Calu3 (cell line): ENCODE measurements at regions not wholly inside any gene's neighbourhood (a gene's known extent, or its start where the extent isn't known, plus 50 kb on each side); places are given as distances from the start of the nearest gene placed in this dataset.
"Not testable (repeated sequence)": the region's sequence is repeated elsewhere in the genome, so short reads cannot be mapped to it uniquely, and the experiment has no call there.

Source experiments
- BruUV-seq: library from RNA; stranded (reverse); fragments of 400-500 nt; replicated peaks from 2 replicates; lab custom pipeline; 2021; lab: Mats Ljungman, UMichigan
- CTCF ChIA-PET: fragments of 300-600 bp; sonication (Branson Sonifier 250); formaldehyde crosslinking; loops from one replicate; lab custom pipeline; 2022; ENCODE audit warnings: antibody characterized with exemption; lab: Charles Lee
- DNase-seq: peaks from one replicate; pipeline ENCODE4 v3.0.0; 2022
- H3K27ac Mint-ChIP-seq: one replicate; pipeline ENCODE4 v1.8.0; 2022; ENCODE audit warnings: mixed read lengths; ENCODE audit not compliant: unreplicated experiment
- H3K27me3 Mint-ChIP-seq: one replicate; pipeline ENCODE4 v1.8.0; 2022; ENCODE audit warnings: mixed read lengths; ENCODE audit not compliant: unreplicated experiment
- H3K36me3 Mint-ChIP-seq: one replicate; pipeline ENCODE4 v1.8.0; 2022; ENCODE audit warnings: mild to moderate bottlenecking, moderate library complexity, mixed read lengths; ENCODE audit not compliant: insufficient read depth, unreplicated experiment
- H3K4me1 Mint-ChIP-seq: one replicate; pipeline ENCODE4 v1.8.0; 2022; ENCODE audit warnings: mild to moderate bottlenecking, low read depth, mixed read lengths; ENCODE audit not compliant: unreplicated experiment
- H3K4me3 Mint-ChIP-seq: one replicate; pipeline ENCODE4 v1.8.0; 2022; ENCODE audit warnings: mild to moderate bottlenecking, low read depth, moderate library complexity, mixed read lengths; ENCODE audit not compliant: unreplicated experiment
- H3K9me3 Mint-ChIP-seq: one replicate; pipeline ENCODE4 v1.8.0; 2022; ENCODE audit warnings: low read depth, mixed read lengths; ENCODE audit not compliant: unreplicated experiment
- CTCF ChIP-seq: fragments of 200-600 bp; IDR thresholded peaks from one replicate; pipeline ENCODE4 v1.8.0; 2022; ENCODE audit warnings: antibody characterized with exemption; ENCODE audit not compliant: unreplicated experiment
- intact Hi-C: fragments of 100-400 bp; cut with micrococcal nuclease; formaldehyde crosslinking; loops from one replicate; pipeline ENCODE4 v1.10.0; 2022; ENCODE audit not compliant: unreplicated experiment

- DNase-seq: no peak
- intact Hi-C loops: no loop called here
- no peaks in the 10 kb centered on the region for H3K36me3 Mint-ChIP-seq
- H3K9me3 Mint-ChIP-seq: peaks cover 5% of the 10 kb centered on the region
- no peaks in the 10 kb centered on the region for H3K27me3 Mint-ChIP-seq
- BruUV-seq: no TSS peak
- CTCF ChIA-PET: no interaction called here
- no peak overlapping the region for H3K4me3 Mint-ChIP-seq
- TF ChIP-seq CTCF: no peak
- no peaks in the 10 kb centered on the region for H3K4me1 Mint-ChIP-seq
- no peak overlapping the region for H3K27ac Mint-ChIP-seq
Observed at GRCh38 chr2:871175-871727, 79.4 kb upstream of the SNTG2 start.

GRCh38 chr2:870426-870825, 80.2 kb upstream of the SNTG2 start:
- no TSS peak for BruUV-seq
- Mint-ChIP-seq H3K27ac (no peak overlapping the region), H3K36me3 (no peaks in the 10 kb centered on the region), H3K4me1 (no peaks in the 10 kb centered on the region), H3K27me3 (no peaks in the 10 kb centered on the region), H3K9me3 (peaks cover 10% of the 10 kb centered on the region), H3K4me3 (no peak overlapping the region)
- CTCF ChIA-PET: no interaction called here
- no peak for DNase-seq
- no peak for TF ChIP-seq CTCF
- intact Hi-C loops: no loop called here

GRCh38 chr2:869894-870293, 80.8 kb upstream of the SNTG2 start:
- BruUV-seq: no TSS peak
- CTCF ChIA-PET: no interaction called here
- TF ChIP-seq CTCF: no peak
- no peak for DNase-seq
- H3K9me3 Mint-ChIP-seq: peaks cover 10% of the 10 kb centered on the region
- no peak overlapping the region for H3K4me3 Mint-ChIP-seq
- intact Hi-C loops: no loop called here
- H3K4me1 Mint-ChIP-seq: no peaks in the 10 kb centered on the region
- no peaks in the 10 kb centered on the region for H3K36me3 Mint-ChIP-seq
- H3K27me3 Mint-ChIP-seq: no peaks in the 10 kb centered on the region
- H3K27ac Mint-ChIP-seq: no peak overlapping the region

GRCh38 chr2:869357-869871, 81.2 kb upstream of the SNTG2 start:
- TF ChIP-seq CTCF: no peak
- Mint-ChIP-seq H3K4me3 (no peak overlapping the region), H3K27me3 (no peaks in the 10 kb centered on the region), H3K27ac (no peak overlapping the region), H3K4me1 (no peaks in the 10 kb centered on the region), H3K36me3 (no peaks in the 10 kb centered on the region), H3K9me3 (peaks cover 10% of the 10 kb centered on the region)
- no peak for DNase-seq
- no TSS peak for BruUV-seq
- intact Hi-C loops: no loop called here
- CTCF ChIA-PET: no interaction called here

DNA sequence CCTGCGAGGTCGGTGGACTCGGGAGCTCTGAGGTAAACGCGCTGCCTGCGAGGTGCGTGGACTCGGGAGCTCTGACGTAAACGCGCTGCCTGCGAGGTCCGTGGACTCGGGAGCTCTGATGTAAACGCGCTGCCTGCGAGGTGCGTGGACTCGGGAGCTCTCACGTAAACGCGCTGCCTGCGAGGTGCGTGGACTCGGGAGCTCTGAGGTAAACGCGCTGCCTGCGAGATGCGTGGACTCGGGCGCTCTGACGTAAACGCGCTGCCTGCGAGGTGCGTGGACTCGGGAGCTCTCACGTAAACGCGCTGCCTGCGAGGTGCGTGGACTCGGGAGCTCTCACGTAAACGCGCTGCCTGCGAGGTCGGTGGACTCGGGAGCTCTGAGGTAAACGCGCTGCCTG, 81.8 kb upstream of the SNTG2 start:
- H3K4me3 Mint-ChIP-seq, DNase-seq, BruUV-seq, H3K36me3 Mint-ChIP-seq, H3K4me1 Mint-ChIP-seq, H3K9me3 Mint-ChIP-seq, intact Hi-C loops, H3K27me3 Mint-ChIP-seq, H3K27ac Mint-ChIP-seq: not testable (repeated sequence)
- CTCF ChIA-PET: interaction anchor here (0.6 kb wide), 1 partner anchor 133 kb away, joined by 4 read pairs; no protein-coding TSS in a partner anchor
